ENCODE measurements at regions not wholly inside any gene's neighbourhood (a gene's known extent, or its start where the extent isn't known, plus 50 kb on each side); places are given as distances from the start of the nearest gene placed in this dataset.

GRCh38 chr7:33728873-33729551 is 176.3 kb upstream of the BMPER start:
- no peak for DNase-seq

GRCh38 chr7:33729726-33730125 is 175.6 kb upstream of the BMPER start:
- no peak for DNase-seq

DNA sequence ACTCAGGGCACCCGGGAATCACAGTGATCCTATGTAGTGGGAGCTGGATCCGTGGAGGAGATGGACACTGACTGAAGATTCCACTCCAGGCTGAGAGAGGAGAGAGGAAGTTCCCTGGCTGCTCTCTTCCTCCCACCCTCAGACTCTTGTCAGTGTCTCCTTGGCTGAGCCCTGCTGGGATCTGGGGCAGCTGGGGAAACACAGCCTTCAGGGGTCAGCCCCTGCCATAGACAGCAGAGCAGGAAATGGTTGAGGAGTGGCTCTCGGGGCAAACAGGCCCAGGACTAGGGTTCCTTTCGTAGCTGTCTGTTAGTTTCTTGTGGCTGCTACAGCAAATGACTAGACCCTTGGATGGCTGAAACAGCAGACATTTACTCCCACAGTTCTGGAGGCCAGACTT is 174.4 kb upstream of the BMPER start:
- no peak for DNase-seq

GRCh38 chr7:33731912-33732311 is 173.4 kb upstream of the BMPER start:
- no peak for DNase-seq

GRCh38 chr7:33732462-33732861 is 172.9 kb upstream of the BMPER start:
- DNase-seq: no peak

DNA sequence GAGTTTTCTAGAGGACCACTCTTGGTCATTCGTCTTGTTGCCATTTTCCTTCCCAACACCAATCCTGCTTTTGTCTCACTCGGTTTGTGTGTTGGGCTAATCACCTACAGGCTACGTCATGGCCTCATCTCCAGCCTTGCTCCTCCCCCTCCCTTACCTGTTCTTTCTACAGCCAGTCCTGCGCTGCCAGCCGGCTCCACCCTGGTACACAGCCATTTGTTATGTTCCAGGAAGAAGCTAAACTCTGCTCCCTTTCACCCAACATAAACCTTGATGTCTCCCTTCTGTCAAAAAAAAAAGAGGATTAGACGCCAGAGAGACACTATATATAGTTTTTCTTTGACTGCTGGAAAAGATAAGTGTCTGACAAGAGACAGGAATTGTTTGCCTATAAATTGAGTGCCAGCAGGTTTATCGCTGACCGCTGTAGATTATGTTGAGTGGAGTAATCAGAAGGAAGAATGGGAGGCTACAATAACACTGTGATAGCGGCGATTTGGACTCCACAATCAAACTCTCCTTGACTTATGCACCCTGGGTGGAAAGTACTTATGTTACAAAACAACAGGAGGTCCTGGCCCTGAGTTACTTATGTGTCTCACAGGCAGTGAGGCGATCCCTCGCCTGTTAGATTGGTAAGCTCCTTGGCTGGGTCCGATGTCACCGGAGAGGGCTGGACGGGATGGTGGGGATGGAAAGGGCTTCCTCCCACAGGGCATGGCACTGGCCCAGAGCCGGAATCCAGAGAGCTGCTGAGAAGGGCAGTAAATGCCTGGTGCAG is 171.3 kb upstream of the BMPER start:
- peak; percentile 21 for DNase-seq

DNA sequence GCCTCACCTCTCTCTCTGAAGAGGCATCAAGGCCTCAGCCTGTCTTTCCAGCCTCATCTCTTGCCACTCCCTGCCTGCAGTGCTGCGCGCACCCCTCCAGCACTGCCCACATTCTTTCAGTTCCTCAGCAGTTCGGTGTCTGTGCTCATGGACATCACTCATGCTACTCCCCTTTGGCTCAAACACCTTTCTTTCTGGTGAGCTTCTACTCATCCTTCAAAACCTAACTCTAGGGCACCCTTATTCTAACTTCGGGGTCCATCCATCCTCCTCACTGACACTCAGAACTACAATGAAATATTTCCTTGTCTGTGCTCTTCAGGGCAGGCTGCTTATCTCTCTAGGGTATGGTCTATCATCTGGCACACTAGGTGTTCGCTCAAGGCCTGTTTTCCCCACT is 169.9 kb upstream of the BMPER start:
- DNase-seq: no peak

DNA sequence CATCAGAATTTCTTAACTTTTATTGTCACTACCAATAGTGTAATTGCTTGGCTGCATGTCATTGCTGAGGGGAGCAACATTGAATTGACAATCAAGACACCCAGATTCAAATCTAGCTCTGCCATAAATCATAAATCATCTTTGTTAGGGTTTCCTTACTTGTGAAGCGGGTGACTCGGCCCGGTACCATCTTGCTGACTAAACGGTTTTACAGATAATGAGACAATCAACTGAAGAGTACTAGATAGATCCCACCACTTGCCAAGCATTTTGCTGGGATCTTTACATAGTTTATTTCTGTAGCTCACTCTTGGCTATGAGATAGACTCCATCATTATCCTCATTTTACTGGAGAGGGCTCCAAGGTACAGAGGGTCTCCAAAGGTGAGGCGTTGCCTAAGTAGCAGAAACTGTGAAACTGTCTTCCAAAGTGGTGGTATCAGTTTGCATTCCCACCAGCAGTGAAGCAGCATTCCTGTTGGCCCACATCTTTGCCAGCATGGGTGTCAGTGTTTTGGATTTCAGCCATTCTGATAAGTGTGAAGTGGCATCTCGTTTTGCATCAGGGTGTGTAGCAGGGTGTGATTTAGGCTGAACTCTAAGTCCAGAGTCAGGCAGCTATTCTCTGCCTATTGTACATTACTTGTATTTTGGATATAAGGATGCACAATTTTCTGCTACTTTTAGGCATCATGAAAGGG is 168.7 kb upstream of the BMPER start:
- DNase-seq: no peak

DNA sequence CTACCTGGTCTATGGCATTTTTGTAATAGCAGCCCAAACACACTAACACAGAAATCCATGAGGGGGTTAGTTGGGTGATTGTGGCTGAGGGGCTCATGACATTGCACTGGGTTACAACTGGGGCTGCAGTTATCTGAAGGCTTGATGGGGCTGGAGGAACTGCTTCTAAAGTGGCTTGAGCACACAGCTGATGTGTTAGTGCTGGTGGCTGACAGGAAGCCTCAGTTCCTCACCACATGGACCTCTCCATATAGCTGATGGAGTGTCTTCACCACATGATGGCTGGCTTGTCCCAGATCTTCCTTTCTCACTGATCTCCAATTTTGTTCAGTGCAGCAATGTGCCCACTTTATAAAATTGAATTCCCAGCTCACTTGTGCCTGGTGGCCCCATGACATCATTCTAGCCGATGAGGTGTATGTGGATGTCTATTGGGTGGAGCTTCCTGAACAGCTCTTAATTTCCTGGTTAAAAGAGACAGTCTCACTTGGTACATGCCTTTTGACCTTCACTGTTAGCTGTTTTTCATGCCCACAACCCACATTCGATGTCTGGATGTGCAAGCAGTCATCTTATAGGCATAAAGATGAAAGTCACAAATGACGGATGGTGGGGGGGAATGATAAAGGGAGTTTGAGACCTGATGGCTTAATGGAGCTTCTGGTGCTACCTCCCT is 166.9 kb upstream of the BMPER start:
- DNase-seq: no peak

DNA sequence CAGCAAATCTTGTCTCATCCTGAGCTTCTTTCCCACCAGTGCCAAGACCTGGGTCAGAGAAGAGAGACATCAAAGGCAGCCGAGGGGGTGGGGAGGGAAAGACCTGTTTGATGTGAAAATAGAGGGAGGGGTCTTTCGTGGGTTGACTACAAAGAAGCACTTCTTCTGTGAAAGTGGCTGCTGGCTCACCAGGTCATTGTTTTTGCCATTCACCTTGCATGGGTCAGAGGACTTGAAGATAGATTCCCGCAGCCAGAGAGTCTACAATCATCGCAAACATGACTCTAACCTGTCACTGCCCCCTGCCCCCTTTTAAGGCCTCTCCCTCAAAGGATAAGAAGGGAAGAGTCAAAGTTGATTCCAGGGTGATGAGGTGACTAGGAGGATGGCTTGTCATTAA is 166.1 kb upstream of the BMPER start:
- DNase-seq: no peak

- DNase-seq: no peak
Observed at GRCh38 chr7:33742521-33742920, 162.8 kb upstream of the BMPER start.

DNA sequence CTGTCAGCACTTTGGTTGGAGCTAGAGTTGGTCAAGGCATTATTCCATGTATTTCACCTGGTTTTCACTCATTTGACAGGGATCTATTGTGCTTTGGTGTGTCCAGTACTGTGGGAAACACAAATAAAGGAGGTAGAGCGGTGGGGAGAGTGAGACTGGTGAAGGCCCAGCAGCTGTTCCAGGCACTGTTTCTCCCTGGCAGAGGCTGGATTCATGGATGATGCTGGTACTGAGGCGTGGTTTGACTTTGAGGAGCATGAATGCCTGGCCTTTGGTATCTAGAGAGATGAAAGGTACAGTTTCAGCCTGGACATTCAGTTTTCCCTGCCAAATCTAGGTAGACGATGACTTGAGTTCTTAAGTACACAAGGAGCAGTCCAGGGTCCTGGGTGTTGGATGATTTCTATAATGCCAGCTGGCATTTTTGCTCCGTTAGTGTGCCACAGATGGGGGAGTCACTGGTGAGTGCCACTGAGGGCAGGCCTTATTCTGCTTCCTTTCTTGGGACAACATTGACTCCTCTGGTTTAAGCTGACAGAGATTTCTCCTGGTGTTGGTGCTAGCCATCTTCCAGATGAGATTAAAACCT is 162.2 kb upstream of the BMPER start:
- no peak for DNase-seq

DNA sequence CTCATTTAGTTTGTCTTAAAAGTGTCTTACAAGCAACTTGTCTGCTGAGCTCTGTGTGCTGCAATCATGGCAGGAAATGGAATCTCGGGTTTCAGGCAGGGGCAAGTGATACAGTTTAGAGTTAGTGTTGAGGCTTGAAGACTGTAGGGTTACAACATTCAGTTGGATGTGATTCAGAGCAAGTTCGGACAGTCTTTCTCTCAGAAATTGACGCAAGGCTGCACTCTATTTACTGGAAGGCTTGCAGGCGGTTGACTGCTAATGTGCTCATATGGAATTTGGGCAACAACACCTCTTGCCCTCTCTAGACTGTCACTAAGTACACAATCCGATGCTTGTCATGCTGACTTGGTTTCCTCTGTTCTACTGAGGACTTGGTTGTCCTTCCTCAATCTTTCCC is 161.7 kb upstream of the BMPER start:
- no peak for DNase-seq

DNA sequence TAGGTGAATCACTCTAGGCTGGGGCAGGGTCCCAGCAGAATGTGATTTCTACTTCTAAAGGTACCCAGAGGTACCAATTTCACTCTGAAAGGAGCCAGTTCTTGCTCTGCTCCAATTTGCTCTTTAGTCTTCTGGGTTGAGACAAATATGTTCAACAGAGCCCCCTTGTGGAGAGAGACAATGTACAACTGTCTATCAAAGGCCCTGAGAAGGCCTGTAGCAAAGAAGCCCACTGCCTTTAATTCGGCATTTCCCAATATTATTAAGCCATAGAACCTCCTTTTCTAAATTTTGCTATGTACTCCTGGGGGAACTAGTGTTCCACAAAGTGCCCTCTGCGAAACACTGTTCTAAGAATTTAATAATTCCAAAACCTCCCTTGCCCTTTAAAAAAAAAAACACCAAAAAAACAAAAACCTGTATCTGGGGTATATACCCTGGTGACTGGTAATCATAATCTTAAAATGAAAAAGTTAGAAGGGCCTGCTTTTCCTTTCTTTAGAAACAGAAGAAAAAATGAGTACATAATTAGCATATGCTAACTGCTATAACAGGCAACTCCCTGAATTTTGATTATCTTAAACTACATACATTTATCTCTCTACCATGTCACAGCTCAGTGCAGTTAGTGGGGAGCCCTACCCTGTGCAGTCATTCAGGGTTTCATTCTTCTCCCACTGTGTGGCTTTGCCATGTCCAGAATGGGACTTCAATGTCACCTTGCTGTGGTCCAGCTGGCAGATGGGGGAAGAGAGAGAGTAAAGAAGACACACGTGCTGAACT is 160.9 kb upstream of the BMPER start:
- DNase-seq: peak; percentile 67

GRCh38 chr7:33745934-33746333 is 159.4 kb upstream of the BMPER start:
- DNase-seq: peak; percentile 47

- no peak for DNase-seq
Observed at GRCh38 chr7:33748793-33749192, 156.5 kb upstream of the BMPER start.

GRCh38 chr7:33750177-33750576 is 155.2 kb upstream of the BMPER start:
- no peak for DNase-seq

GRCh38 chr7:33751443-33751842 is 153.9 kb upstream of the BMPER start:
- no peak for DNase-seq

- DNase-seq: no peak
Observed at GRCh38 chr7:33753881-33754525, 151.3 kb upstream of the BMPER start.

GRCh38 chr7:33754933-33755928 is 150.1 kb upstream of the BMPER start:
- peak; percentile 48 for DNase-seq

All from dermis blood vessel endothelial cell (primary cell).